Activated CD4-positive, alpha-beta T cell treated with anti-CD3 and anti-CD28 coated beads, Interleukin-2, amount 10 ng/mL, durations not matched to agents 7 days and 5 days (primary cell): ENCODE measurements at regions not wholly inside any gene's neighbourhood (a gene's known extent, or its start where the extent isn't known, plus 50 kb on each side); places are given as distances from the start of the nearest gene placed in this dataset.

Experiments
- CTCF ChIA-PET: fragments of 350-600 bp; sonication (Branson Sonifier 250); formaldehyde crosslinking; loops from one replicate; lab custom pipeline; 2021; ENCODE audit warnings: antibody characterized with exemption; lab: Charles Lee
- POLR2A ChIA-PET: fragments of 350-600 bp; sonication (Branson Sonifier 250); formaldehyde crosslinking; loops from one replicate; lab custom pipeline; 2021; ENCODE audit warnings: antibody characterized with exemption; lab: Charles Lee
- DNase-seq: peaks from one replicate; pipeline ENCODE4 v3.0.0-alpha.2; 2020
- H3K27ac Mint-ChIP-seq: one replicate; pipeline ENCODE4 v1.8.0; 2021; ENCODE audit warnings: mild to moderate bottlenecking, moderate library complexity, mixed read lengths
- H3K27me3 Mint-ChIP-seq: one replicate; pipeline ENCODE4 v1.8.0; 2021; ENCODE audit warnings: mixed read lengths
- H3K36me3 Mint-ChIP-seq: one replicate; pipeline ENCODE4 v1.8.0; 2021; ENCODE audit warnings: low read depth, mixed read lengths
- H3K4me1 Mint-ChIP-seq: one replicate; pipeline ENCODE4 v1.8.0; 2021; ENCODE audit warnings: mixed read lengths
- H3K4me3 Mint-ChIP-seq: one replicate; pipeline ENCODE4 v1.8.0; 2021; ENCODE audit warnings: mild to moderate bottlenecking, moderate library complexity, mixed read lengths
- H3K9me3 Mint-ChIP-seq: one replicate; pipeline ENCODE4 v1.8.0; 2021; ENCODE audit warnings: mixed read lengths

GRCh38 chr6:12363651-12364381, 73.7 kb downstream of the EDN1 start:
- DNase-seq: no peak
- Mint-ChIP-seq H3K4me3 (no peak overlapping the region), H3K27me3 (peaks cover 8% of the 10 kb centered on the region), H3K36me3 (no peaks in the 10 kb centered on the region), H3K9me3 (no peaks in the 10 kb centered on the region), H3K4me1 (no peaks in the 10 kb centered on the region), H3K27ac (no peak overlapping the region)
- CTCF ChIA-PET: interaction anchor here (0.6 kb wide), 1 partner anchor 893 kb away, joined by 3 read pairs; no protein-coding TSS in a partner anchor
- POLR2A ChIA-PET: no interaction called here

- Mint-ChIP-seq H3K4me1 (no peaks in the 10 kb centered on the region), H3K4me3 (no peak overlapping the region), H3K27me3 (peaks cover 8% of the 10 kb centered on the region), H3K9me3 (no peaks in the 10 kb centered on the region), H3K27ac (no peak overlapping the region), H3K36me3 (no peaks in the 10 kb centered on the region)
- ChIA-PET CTCF (no interaction called here), POLR2A (no interaction called here)
- DNase-seq: no peak
Measured at GRCh38 chr6:12364621-12365020, 74.5 kb downstream of the EDN1 start.

- CTCF ChIA-PET: no interaction called here
- H3K27ac Mint-ChIP-seq: no peak overlapping the region
- H3K4me1 Mint-ChIP-seq: no peaks in the 10 kb centered on the region
- POLR2A ChIA-PET: no interaction called here
- H3K36me3 Mint-ChIP-seq: no peaks in the 10 kb centered on the region
- no peak for DNase-seq
- no peaks in the 10 kb centered on the region for H3K9me3 Mint-ChIP-seq
- H3K27me3 Mint-ChIP-seq: peaks cover 8% of the 10 kb centered on the region
- H3K4me3 Mint-ChIP-seq: no peak overlapping the region
Measured at GRCh38 chr6:12366731-12367130, 76.6 kb downstream of the EDN1 start.

- CTCF ChIA-PET: no interaction called here
- H3K27me3 Mint-ChIP-seq: peaks cover 8% of the 10 kb centered on the region
- no peaks in the 10 kb centered on the region for H3K4me1 Mint-ChIP-seq
- no peak overlapping the region for H3K27ac Mint-ChIP-seq
- no peak overlapping the region for H3K4me3 Mint-ChIP-seq
- no peaks in the 10 kb centered on the region for H3K36me3 Mint-ChIP-seq
- DNase-seq: no peak
- POLR2A ChIA-PET: no interaction called here
- no peaks in the 10 kb centered on the region for H3K9me3 Mint-ChIP-seq
Measured at GRCh38 chr6:12367412-12367811, 77.3 kb downstream of the EDN1 start.

- ChIA-PET POLR2A (no interaction called here), CTCF (no interaction called here)
- H3K9me3 Mint-ChIP-seq: no peaks in the 10 kb centered on the region
- DNase-seq: no peak
- H3K27ac Mint-ChIP-seq: no peak overlapping the region
- H3K27me3 Mint-ChIP-seq: peaks cover 8% of the 10 kb centered on the region
- no peaks in the 10 kb centered on the region for H3K36me3 Mint-ChIP-seq
- no peaks in the 10 kb centered on the region for H3K4me1 Mint-ChIP-seq
- no peak overlapping the region for H3K4me3 Mint-ChIP-seq
Measured at GRCh38 chr6:12369355-12369754, 79.2 kb downstream of the EDN1 start.

GRCh38 chr6:12369781-12370262, 79.7 kb downstream of the EDN1 start:
- no peak overlapping the region for H3K27ac Mint-ChIP-seq
- ChIA-PET CTCF (no interaction called here), POLR2A (no interaction called here)
- no peaks in the 10 kb centered on the region for H3K9me3 Mint-ChIP-seq
- peaks cover 10% of the 10 kb centered on the region for H3K27me3 Mint-ChIP-seq
- no peaks in the 10 kb centered on the region for H3K36me3 Mint-ChIP-seq
- H3K4me1 Mint-ChIP-seq: no peaks in the 10 kb centered on the region
- H3K4me3 Mint-ChIP-seq: no peak overlapping the region
- DNase-seq: no peak

GRCh38 chr6:12371151-12371550, 81.0 kb downstream of the EDN1 start:
- Mint-ChIP-seq H3K36me3 (no peaks in the 10 kb centered on the region), H3K4me3 (no peak overlapping the region), H3K4me1 (no peaks in the 10 kb centered on the region), H3K27ac (no peak overlapping the region), H3K9me3 (no peaks in the 10 kb centered on the region), H3K27me3 (peaks cover 10% of the 10 kb centered on the region)
- ChIA-PET POLR2A (no interaction called here), CTCF (no interaction called here)
- no peak for DNase-seq

- Mint-ChIP-seq H3K4me1 (no peaks in the 10 kb centered on the region), H3K27me3 (peaks cover 10% of the 10 kb centered on the region), H3K4me3 (no peak overlapping the region), H3K9me3 (no peaks in the 10 kb centered on the region), H3K36me3 (no peaks in the 10 kb centered on the region), H3K27ac (no peak overlapping the region)
- ChIA-PET CTCF (no interaction called here), POLR2A (no interaction called here)
- no peak for DNase-seq
Measured at GRCh38 chr6:12371641-12372146, 81.5 kb downstream of the EDN1 start.

GRCh38 chr6:12379181-12379580, 89.0 kb downstream of the EDN1 start:
- H3K36me3 Mint-ChIP-seq: no peaks in the 10 kb centered on the region

GRCh38 chr6:12381587-12381986, 91.4 kb downstream of the EDN1 start:
- ChIA-PET CTCF (no interaction called here), POLR2A (no interaction called here)
- DNase-seq: no peak

More at GRCh38 chr6:12379181-12379580, 89.0 kb downstream of the EDN1 start:
- no peak for DNase-seq
- ChIA-PET POLR2A (no interaction called here), CTCF (interaction anchor here (1.5 kb wide), 1 partner anchor 28 kb away, joined by 3 read pairs; no protein-coding TSS in a partner anchor)
- H3K27me3 Mint-ChIP-seq: peaks cover 2% of the 10 kb centered on the region
- H3K9me3 Mint-ChIP-seq: no peaks in the 10 kb centered on the region
- H3K4me3 Mint-ChIP-seq: no peak overlapping the region
- H3K27ac Mint-ChIP-seq: no peak overlapping the region
- no peaks in the 10 kb centered on the region for H3K4me1 Mint-ChIP-seq

GRCh38 chr6:12383448-12383847, 93.3 kb downstream of the EDN1 start:
- Mint-ChIP-seq H3K36me3 (no peaks in the 10 kb centered on the region), H3K4me1 (no peaks in the 10 kb centered on the region), H3K4me3 (no peak overlapping the region), H3K27ac (no peak overlapping the region), H3K9me3 (no peaks in the 10 kb centered on the region), H3K27me3 (peaks cover 3% of the 10 kb centered on the region)
- ChIA-PET POLR2A (no interaction called here), CTCF (no interaction called here)
- DNase-seq: no peak

More at GRCh38 chr6:12381587-12381986, 91.4 kb downstream of the EDN1 start:
- no peaks in the 10 kb centered on the region for H3K9me3 Mint-ChIP-seq
- H3K36me3 Mint-ChIP-seq: no peaks in the 10 kb centered on the region
- H3K4me1 Mint-ChIP-seq: no peaks in the 10 kb centered on the region
- no peak overlapping the region for H3K4me3 Mint-ChIP-seq
- no peaks in the 10 kb centered on the region for H3K27me3 Mint-ChIP-seq
- H3K27ac Mint-ChIP-seq: no peak overlapping the region

GRCh38 chr6:12384357-12384912, 94.3 kb downstream of the EDN1 start:
- Mint-ChIP-seq H3K27me3 (peaks cover 3% of the 10 kb centered on the region), H3K4me3 (no peak overlapping the region), H3K9me3 (no peaks in the 10 kb centered on the region), H3K27ac (no peak overlapping the region), H3K36me3 (no peaks in the 10 kb centered on the region), H3K4me1 (no peaks in the 10 kb centered on the region)
- DNase-seq: no peak
- POLR2A ChIA-PET: no interaction called here
- CTCF ChIA-PET: interaction anchor here (0.7 kb wide), 1 partner anchor 504 kb away, joined by 3 read pairs; no protein-coding TSS in a partner anchor

- no peak overlapping the region for H3K27ac Mint-ChIP-seq
- H3K27me3 Mint-ChIP-seq: peaks cover 6% of the 10 kb centered on the region
- H3K4me3 Mint-ChIP-seq: no peak overlapping the region
- ChIA-PET POLR2A (no interaction called here), CTCF (interaction anchor here (0.6 kb wide), 1 partner anchor 734 kb away, joined by 3 read pairs; no protein-coding TSS in a partner anchor)
- DNase-seq: no peak
- H3K4me1 Mint-ChIP-seq: no peaks in the 10 kb centered on the region
- H3K9me3 Mint-ChIP-seq: no peaks in the 10 kb centered on the region
- no peaks in the 10 kb centered on the region for H3K36me3 Mint-ChIP-seq
Measured at GRCh38 chr6:12385316-12385715, 95.2 kb downstream of the EDN1 start.
